ENCODE measurements at regions not wholly inside any gene's neighbourhood (a gene's known extent, or its start where the extent isn't known, plus 50 kb on each side); places are given as distances from the start of the nearest gene placed in this dataset.

- no peak for DNase-seq
These were observed 269.5 kb upstream of the NCAM2 start for GRCh38 chr21:20728691-20729090.

- DNase-seq: no peak
These were observed 268.8 kb upstream of the NCAM2 start for GRCh38 chr21:20729376-20729775.

GRCh38 chr21:20730441-20730840 lies 267.8 kb upstream of the NCAM2 start:
- DNase-seq: no peak

- no peak for DNase-seq
These were observed 263.0 kb upstream of the NCAM2 start for GRCh38 chr21:20735257-20735656.

- no peak for DNase-seq
These were observed 260.8 kb upstream of the NCAM2 start for GRCh38 chr21:20737227-20737913.

GRCh38 chr21:20739421-20739820 lies 258.8 kb upstream of the NCAM2 start:
- DNase-seq: no peak

- no peak for DNase-seq
These were observed 256.8 kb upstream of the NCAM2 start for GRCh38 chr21:20741445-20741844.

- DNase-seq: no peak
These were observed 238.0 kb upstream of the NCAM2 start for GRCh38 chr21:20760221-20760620.

- DNase-seq: no peak
These were observed 223.5 kb upstream of the NCAM2 start for GRCh38 chr21:20774737-20775136.

GRCh38 chr21:20779321-20779720 lies 218.9 kb upstream of the NCAM2 start:
- DNase-seq: no peak

GRCh38 chr21:20783611-20784010 lies 214.6 kb upstream of the NCAM2 start:
- DNase-seq: no peak

GRCh38 chr21:20789729-20790500 lies 208.3 kb upstream of the NCAM2 start:
- no peak for DNase-seq

- no peak for DNase-seq
These were observed 198.1 kb upstream of the NCAM2 start for GRCh38 chr21:20800106-20800505.

GRCh38 chr21:20802201-20802600 lies 196.0 kb upstream of the NCAM2 start:
- DNase-seq: no peak

GRCh38 chr21:20802631-20803260 lies 195.5 kb upstream of the NCAM2 start:
- no peak for DNase-seq

GRCh38 chr21:20811702-20812101 lies 186.5 kb upstream of the NCAM2 start:
- no peak for DNase-seq

- DNase-seq: no peak
These were observed 184.1 kb upstream of the NCAM2 start for GRCh38 chr21:20814090-20814489.

- no peak for DNase-seq
These were observed 175.5 kb upstream of the NCAM2 start for GRCh38 chr21:20822666-20823065.

GRCh38 chr21:20852866-20853265 lies 145.3 kb upstream of the NCAM2 start:
- no peak for DNase-seq

- no peak for DNase-seq
These were observed 141.3 kb upstream of the NCAM2 start for GRCh38 chr21:20856926-20857325.

GRCh38 chr21:20874202-20874601 lies 124.0 kb upstream of the NCAM2 start:
- DNase-seq: no peak

GRCh38 chr21:20875742-20876141 lies 122.5 kb upstream of the NCAM2 start:
- no peak for DNase-seq

GRCh38 chr21:20877976-20878375 lies 120.2 kb upstream of the NCAM2 start:
- DNase-seq: no peak

All from activated CD4-positive, CD25-positive, alpha-beta regulatory T cell treated with anti-CD3 and anti-CD28 coated beads, Interleukin-2, amount 50 U/mL, for 72 hours (primary cell).